HL-60 (cell line): ENCODE measurements at regions not wholly inside any gene's neighbourhood (a gene's known extent, or its start where the extent isn't known, plus 50 kb on each side); places are given as distances from the start of the nearest gene placed in this dataset.

ENCODE experiments used
- DNase-seq, 2 experiments: peaks; one replicate each; pipeline ENCODE4 v3.0.0-alpha.2; 2010 to 2020; ENCODE audit warnings: low read depth in 1 of 2, low spot score in 1 of 2
- H3K27ac ChIP-seq: fragments of 250-450 bp; sonication (Bioruptor Pico); replicated peaks from 2 replicates; pipeline ENCODE4 v1.5.1; 2020; ENCODE audit warnings: mild to moderate bottlenecking, moderate library complexity
- H3K27me3 ChIP-seq: fragments of 250-450 bp; sonication (Bioruptor Pico); 2 replicates; pipeline ENCODE4 v1.5.1; 2021; ENCODE audit warnings: mild to moderate bottlenecking, moderate library complexity; ENCODE audit not compliant: insufficient read depth, poor library complexity, severe bottlenecking
- H3K4me3 ChIP-seq: replicated peaks from 2 replicates; pipeline ENCODE4 v1.5.1; 2011; ENCODE audit warnings: mild to moderate bottlenecking, control low read depth, low read length; ENCODE audit not compliant: insufficient read depth
- CTCF ChIP-seq: IDR thresholded peaks from one replicate; pipeline ENCODE4 v1.5.1; 2011; ENCODE audit warnings: low read length, control low read depth, inconsistent platforms; ENCODE audit not compliant: insufficient read depth
- GABPA ChIP-seq: IDR thresholded peaks from 2 replicates; pipeline ENCODE4 v1.6.1; 2012; ENCODE audit warnings: low read depth
- POLR2AphosphoS5 ChIP-seq: IDR thresholded peaks from 2 replicates; pipeline ENCODE4 v1.6.1; 2012; ENCODE audit warnings: low read depth
- REST ChIP-seq: IDR thresholded peaks from 2 replicates; pipeline ENCODE4 v1.6.1; 2012; ENCODE audit warnings: low read depth; ENCODE audit not compliant: insufficient replicate concordance
- SPI1 ChIP-seq: IDR thresholded peaks from 2 replicates; pipeline ENCODE4 v1.6.1; 2012; ENCODE audit warnings: low read depth, mild to moderate bottlenecking, borderline replicate concordance

- no peak for DNase-seq
- Histone ChIP-seq H3K27me3 (no peaks in the 10 kb centered on the region), H3K27ac (no peak overlapping the region), H3K4me3 (no peak overlapping the region)
- TF ChIP-seq CTCF (no peak), SPI1 (no peak), GABPA (no peak), POLR2AphosphoS5 (no peak), REST (no peak)
Observed at GRCh38 chr12:47297993-47298392, 218.2 kb upstream of the AMIGO2 start.

GRCh38 chr12:47296828-47297227 lies 217.1 kb upstream of the AMIGO2 start:
- no peak overlapping the region for H3K4me3 ChIP-seq
- TF ChIP-seq POLR2AphosphoS5 (no peak), SPI1 (no peak), REST (no peak), CTCF (no peak), GABPA (no peak)
- no peak for DNase-seq
- H3K27ac ChIP-seq: no peak overlapping the region
- H3K27me3 ChIP-seq: no peaks in the 10 kb centered on the region

GRCh38 chr12:47293406-47293805 lies 213.6 kb upstream of the AMIGO2 start:
- no peaks in the 10 kb centered on the region for H3K27me3 ChIP-seq
- H3K4me3 ChIP-seq: no peak overlapping the region
- TF ChIP-seq CTCF (no peak), POLR2AphosphoS5 (no peak), SPI1 (no peak), REST (no peak), GABPA (no peak)
- DNase-seq: no peak
- no peak overlapping the region for H3K27ac ChIP-seq
